Mucosa of rectum (tissue), 2 donors: ENCODE measurements at regions not wholly inside any gene's neighbourhood (a gene's known extent, or its start where the extent isn't known, plus 50 kb on each side); places are given as distances from the start of the nearest gene placed in this dataset.

ENCODE experiments used
- H3K27ac ChIP-seq, 2 donors: one replicate each; pipeline ENCODE4 v1.7.0; 2013; ENCODE audit warnings: inconsistent platforms in 2 of 2, low read depth in 2 of 2, low read length in 2 of 2
- H3K27me3 ChIP-seq, 2 donors: one replicate each; pipeline ENCODE4 v1.7.0; 2013; ENCODE audit warnings: low read length in 2 of 2; ENCODE audit not compliant: control insufficient read depth in 2 of 2, insufficient read depth in 2 of 2
- H3K36me3 ChIP-seq, 2 donors: one replicate each; pipeline ENCODE4 v1.7.0; 2013; ENCODE audit warnings: low read length in 2 of 2; ENCODE audit not compliant: control insufficient read depth in 2 of 2, insufficient read depth in 2 of 2
- H3K4me1 ChIP-seq, 2 donors: one replicate each; pipeline ENCODE4 v1.7.0; 2013; ENCODE audit warnings: low read length in 2 of 2, mild to moderate bottlenecking in 1 of 2; ENCODE audit not compliant: control insufficient read depth in 2 of 2, insufficient read depth in 2 of 2
- H3K4me3 ChIP-seq, 2 donors: one replicate each; pipeline ENCODE4 v1.7.0; 2013; ENCODE audit warnings: low read length in 2 of 2
- H3K9ac ChIP-seq, 2 donors: one replicate each; pipeline ENCODE4 v1.7.0; 2013; ENCODE audit warnings: low read length in 2 of 2, low read depth in 1 of 2, mild to moderate bottlenecking in 1 of 2
- H3K9me3 ChIP-seq, 2 donors: one replicate each; pipeline ENCODE4 v1.7.0; 2013; ENCODE audit warnings: low read length in 2 of 2; ENCODE audit not compliant: control insufficient read depth in 2 of 2
- donor health status: healthy.
- donor health status: Normal muscosa, but diverticular disease.

DNA sequence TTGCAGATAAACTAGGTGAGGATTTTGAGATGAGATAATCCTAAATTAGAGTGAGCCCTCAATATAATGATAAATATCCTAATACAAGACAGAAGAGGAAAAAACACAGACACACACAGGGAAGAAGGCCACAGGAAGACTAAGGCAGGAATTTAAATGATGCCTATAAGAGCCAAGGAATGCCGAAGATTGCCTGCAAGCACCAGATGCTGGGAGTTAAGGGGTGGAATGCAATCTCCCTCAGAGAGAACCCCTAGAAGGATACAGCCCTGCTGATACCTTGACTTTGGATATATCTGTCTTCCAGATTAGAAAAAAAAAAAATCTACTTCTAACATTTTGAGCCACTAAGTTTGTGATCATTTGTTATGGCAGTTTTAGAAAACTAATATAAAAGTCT, 299.7 kb upstream of the PRMT6 start:
- H3K27ac ChIP-seq, result no peak overlapping the region
- H3K4me3 ChIP-seq, result no peak overlapping the region
- H3K9me3 ChIP-seq, result no peaks in the 10 kb centered on the region
- H3K9ac ChIP-seq, result no peak overlapping the region
- no peaks in the 10 kb centered on the region for H3K36me3 ChIP-seq
- H3K27me3 ChIP-seq, result no peaks in the 10 kb centered on the region
- no peaks in the 10 kb centered on the region for H3K4me1 ChIP-seq

- Histone ChIP-seq H3K9ac (no peak overlapping the region), H3K36me3 (no peaks in the 10 kb centered on the region), H3K27ac (no peak overlapping the region), H3K4me1 (no peaks in the 10 kb centered on the region), H3K27me3 (no peaks in the 10 kb centered on the region), H3K4me3 (no peak overlapping the region), H3K9me3 (no peaks in the 10 kb centered on the region)
Observed at GRCh38 chr1:106768077-106768476, 288.4 kb upstream of the PRMT6 start.

GRCh38 chr1:106768501-106768900, 288.0 kb upstream of the PRMT6 start:
- H3K4me3 ChIP-seq, result no peak overlapping the region
- H3K36me3 ChIP-seq, result no peaks in the 10 kb centered on the region
- no peak overlapping the region for H3K27ac ChIP-seq
- H3K9ac ChIP-seq, result no peak overlapping the region
- H3K9me3 ChIP-seq, result no peaks in the 10 kb centered on the region
- no peaks in the 10 kb centered on the region for H3K27me3 ChIP-seq
- H3K4me1 ChIP-seq, result no peaks in the 10 kb centered on the region

GRCh38 chr1:106773206-106773605, 283.3 kb upstream of the PRMT6 start:
- Histone ChIP-seq H3K27me3 (no peaks in the 10 kb centered on the region), H3K4me3 (no peak overlapping the region), H3K27ac (no peak overlapping the region), H3K9me3 (no peaks in the 10 kb centered on the region), H3K4me1 (no peaks in the 10 kb centered on the region), H3K36me3 (no peaks in the 10 kb centered on the region), H3K9ac (no peak overlapping the region)

DNA sequence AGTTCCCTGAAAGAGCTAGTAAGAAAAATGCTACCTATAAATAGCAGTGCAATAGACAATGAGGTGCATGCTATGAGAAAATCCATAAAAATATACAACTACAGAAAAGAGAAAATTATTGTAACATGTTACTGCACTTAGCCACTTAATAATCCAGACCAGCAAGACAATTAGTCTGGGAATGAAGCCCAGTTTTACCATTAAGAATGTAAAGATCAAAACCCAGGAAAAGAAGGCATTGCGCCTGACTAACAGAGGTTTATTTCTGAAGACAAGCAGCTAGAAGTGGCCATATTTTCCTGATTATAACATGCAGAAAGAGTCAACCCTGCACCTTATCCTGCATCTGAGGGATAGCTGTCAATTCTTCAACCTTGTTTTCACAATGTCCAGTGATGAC, 276.4 kb upstream of the PRMT6 start:
- no peaks in the 10 kb centered on the region for H3K9me3 ChIP-seq
- H3K36me3 ChIP-seq, result no peaks in the 10 kb centered on the region
- H3K4me3 ChIP-seq, result no peak overlapping the region
- H3K4me1 ChIP-seq, result no peaks in the 10 kb centered on the region
- no peak overlapping the region for H3K27ac ChIP-seq
- no peak overlapping the region for H3K9ac ChIP-seq
- H3K27me3 ChIP-seq, result no peaks in the 10 kb centered on the region

DNA sequence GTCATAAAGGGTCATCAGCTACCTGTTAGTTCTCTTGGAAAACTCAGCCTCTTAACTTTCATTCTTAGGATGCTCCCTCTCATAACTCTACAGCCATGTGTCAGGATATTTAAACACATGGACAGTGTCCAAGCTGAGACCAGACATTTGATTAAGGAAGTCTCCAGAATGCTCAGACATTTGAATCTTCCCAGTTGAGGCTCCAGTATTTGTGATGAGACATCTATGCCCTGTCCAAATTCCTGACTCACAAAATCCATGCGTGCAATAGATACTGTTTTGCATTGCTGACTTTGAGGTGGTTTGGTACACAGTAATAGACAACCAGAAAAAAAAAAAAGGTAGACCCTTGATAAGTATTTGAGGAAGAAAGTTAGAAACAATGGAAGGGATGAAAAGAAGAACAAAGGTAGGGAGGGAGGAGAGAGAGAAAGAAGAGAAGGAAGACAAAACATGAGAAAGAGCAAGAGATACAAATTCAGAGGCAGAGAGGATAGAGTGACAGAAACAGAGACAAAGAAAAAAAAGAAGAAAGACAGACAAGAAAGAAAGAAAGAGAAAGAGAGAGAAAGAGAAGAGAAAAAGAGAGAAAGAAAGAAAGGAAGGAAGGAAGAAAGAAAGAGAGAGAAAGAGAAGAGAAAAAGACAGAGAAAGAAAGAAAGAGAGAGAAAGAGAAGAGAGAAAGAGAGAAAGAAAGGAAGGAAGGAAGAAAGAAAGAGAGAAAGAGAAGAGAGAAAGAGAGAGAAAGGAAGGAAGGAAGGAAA, 275.5 kb upstream of the PRMT6 start:
- Histone ChIP-seq H3K4me1 (no peaks in the 10 kb centered on the region), H3K9ac (no peak overlapping the region), H3K27me3 (no peaks in the 10 kb centered on the region), H3K36me3 (no peaks in the 10 kb centered on the region), H3K9me3 (no peaks in the 10 kb centered on the region), H3K27ac (no peak overlapping the region), H3K4me3 (no peak overlapping the region)

DNA sequence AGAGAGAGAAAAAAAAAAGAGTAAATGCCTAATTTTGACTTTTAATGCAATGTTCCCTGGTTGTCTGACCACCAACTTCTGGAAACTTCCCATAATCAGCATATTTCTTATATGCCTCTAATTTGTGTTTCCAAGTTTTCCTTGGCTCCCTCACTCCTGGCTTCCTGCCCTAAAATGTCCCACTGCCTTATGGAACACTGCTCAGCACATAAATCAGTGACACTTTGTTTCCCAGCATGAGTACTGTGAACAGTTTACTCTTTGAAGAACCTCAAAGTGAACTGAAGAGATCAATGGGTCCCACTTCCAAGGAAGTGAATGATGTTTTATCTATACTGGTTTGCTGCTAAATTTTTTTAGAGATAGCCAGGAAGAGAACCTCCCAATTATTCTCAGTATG, 271.3 kb upstream of the PRMT6 start:
- H3K27ac ChIP-seq, result no peak overlapping the region
- no peak overlapping the region for H3K9ac ChIP-seq
- no peaks in the 10 kb centered on the region for H3K9me3 ChIP-seq
- no peaks in the 10 kb centered on the region for H3K36me3 ChIP-seq
- H3K4me3 ChIP-seq, result no peak overlapping the region
- H3K4me1 ChIP-seq, result no peaks in the 10 kb centered on the region
- H3K27me3 ChIP-seq, result no peaks in the 10 kb centered on the region

DNA sequence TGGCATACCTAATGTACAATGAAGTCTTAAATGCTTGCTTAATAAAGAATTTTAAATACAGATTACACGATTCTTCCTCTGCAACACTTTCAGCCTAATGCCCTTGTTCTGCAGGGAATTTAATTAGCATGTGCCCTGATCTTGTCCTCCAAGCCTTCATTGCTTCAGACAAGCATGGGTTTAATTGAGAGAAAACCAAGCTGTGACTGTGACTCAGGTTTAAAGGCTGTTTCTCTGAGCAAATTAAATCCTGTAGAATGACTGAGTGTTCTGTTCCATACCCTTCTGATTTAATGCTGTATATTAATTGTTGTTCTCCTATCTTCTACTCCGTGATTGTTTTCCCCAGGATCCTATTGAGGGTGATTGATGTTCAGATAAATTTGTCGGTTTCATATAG, 269.0 kb upstream of the PRMT6 start:
- no peak overlapping the region for H3K27ac ChIP-seq
- H3K36me3 ChIP-seq, result no peaks in the 10 kb centered on the region
- H3K9ac ChIP-seq, result no peak overlapping the region
- H3K27me3 ChIP-seq, result no peaks in the 10 kb centered on the region
- H3K9me3 ChIP-seq, result no peaks in the 10 kb centered on the region
- H3K4me3 ChIP-seq, result no peak overlapping the region
- no peaks in the 10 kb centered on the region for H3K4me1 ChIP-seq

DNA sequence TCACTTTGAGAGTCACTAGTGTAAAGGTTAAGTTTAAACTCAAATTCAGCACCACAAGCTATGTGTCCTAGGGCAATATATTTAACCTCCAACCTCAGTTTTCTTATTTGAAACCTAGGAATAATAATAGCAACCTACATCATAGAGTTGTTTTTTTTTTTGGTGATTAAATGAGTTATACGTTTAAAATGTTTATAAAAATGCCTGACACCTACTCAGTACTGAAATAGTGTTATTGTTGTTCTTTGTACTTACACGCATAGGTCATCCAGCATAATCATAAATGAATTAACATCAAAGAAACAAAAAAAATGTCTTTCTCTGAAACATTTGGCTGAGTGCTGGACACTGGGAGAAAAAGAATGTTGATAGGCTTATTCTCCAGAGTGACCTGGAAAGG, 266.8 kb upstream of the PRMT6 start:
- Histone ChIP-seq H3K9me3 (no peaks in the 10 kb centered on the region), H3K4me3 (no peak overlapping the region), H3K27me3 (no peaks in the 10 kb centered on the region), H3K36me3 (no peaks in the 10 kb centered on the region), H3K9ac (no peak overlapping the region), H3K27ac (no peak overlapping the region), H3K4me1 (no peaks in the 10 kb centered on the region)

DNA sequence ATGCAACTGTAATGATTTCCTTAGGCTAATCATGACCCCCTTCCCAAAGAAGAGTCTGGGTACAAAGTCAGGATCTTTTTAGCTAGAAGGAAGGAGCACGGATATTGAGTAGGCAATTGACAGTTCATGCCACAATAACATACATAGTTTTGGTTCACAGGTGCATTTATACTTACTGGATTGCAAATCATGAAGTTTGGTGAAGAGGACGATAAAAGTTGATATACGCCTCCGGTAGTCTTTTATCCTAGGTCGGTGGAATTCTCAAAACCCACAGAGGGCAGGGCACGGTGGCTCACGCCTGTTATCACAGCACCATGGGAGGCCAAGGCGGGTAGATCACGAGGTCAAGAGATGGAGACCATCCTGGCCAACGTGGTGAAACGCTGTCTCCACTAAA, 265.4 kb upstream of the PRMT6 start:
- H3K36me3 ChIP-seq, result no peaks in the 10 kb centered on the region
- H3K27ac ChIP-seq, result no peak overlapping the region
- H3K4me3 ChIP-seq, result no peak overlapping the region
- no peaks in the 10 kb centered on the region for H3K27me3 ChIP-seq
- H3K9ac ChIP-seq, result no peak overlapping the region
- H3K4me1 ChIP-seq, result no peaks in the 10 kb centered on the region
- H3K9me3 ChIP-seq, result no peaks in the 10 kb centered on the region

DNA sequence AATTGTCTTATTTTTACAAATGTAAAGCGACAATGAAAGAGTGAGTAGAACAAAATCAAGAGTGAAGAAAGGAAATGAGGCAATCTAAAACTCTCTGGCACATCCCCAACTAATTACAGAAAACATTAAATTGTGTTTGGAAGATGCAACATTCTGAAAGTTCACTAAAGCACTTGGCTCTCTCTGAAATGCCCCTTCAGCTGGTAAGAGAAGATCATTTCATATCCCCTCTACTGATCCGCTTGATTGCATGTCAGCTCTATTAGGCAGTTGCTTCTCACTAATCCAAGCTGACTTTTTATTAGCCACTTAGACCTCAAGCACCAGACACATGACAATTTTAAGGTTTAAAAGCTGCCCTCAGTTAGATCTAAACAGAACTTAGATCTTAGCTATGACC, 262.8 kb upstream of the PRMT6 start:
- no peak overlapping the region for H3K4me3 ChIP-seq
- H3K4me1 ChIP-seq, result no peaks in the 10 kb centered on the region
- no peak overlapping the region for H3K9ac ChIP-seq
- no peaks in the 10 kb centered on the region for H3K9me3 ChIP-seq
- no peaks in the 10 kb centered on the region for H3K36me3 ChIP-seq
- no peaks in the 10 kb centered on the region for H3K27me3 ChIP-seq
- H3K27ac ChIP-seq, result no peak overlapping the region
